ENCODE measurements at regions not wholly inside any gene's neighbourhood (a gene's known extent, or its start where the extent isn't known, plus 50 kb on each side); places are given as distances from the start of the nearest gene placed in this dataset.
A peak's percentile ranks its signal among the peaks of the same experiment; 100 is the strongest.

GRCh38 chr12:53803194-53803593 lies 51.4 kb upstream of the CISTR start:
- TF ChIP-seq CTCF (conservative IDR thresholded peaks at IDR 0.05) = no peak
- H3K27ac ChIP-seq = peak overlapping the region; percentile 82

GRCh38 chr12:53803703-53804102 lies 51.9 kb upstream of the CISTR start:
- no peak for TF ChIP-seq CTCF (conservative IDR thresholded peaks at IDR 0.05)
- peak overlapping the region; percentile 82 for H3K27ac ChIP-seq

- peak; percentile 47 for TF ChIP-seq CTCF (conservative IDR thresholded peaks at IDR 0.05)
- peak overlapping the region; percentile 82 for H3K27ac ChIP-seq
These were observed 52.6 kb upstream of the CISTR start for GRCh38 chr12:53804429-53804828.

GRCh38 chr12:53805067-53805466 lies 53.3 kb upstream of the CISTR start:
- peak overlapping the region; percentile 82 for H3K27ac ChIP-seq
- TF ChIP-seq CTCF (conservative IDR thresholded peaks at IDR 0.05) = no peak

- no peak for TF ChIP-seq CTCF (conservative IDR thresholded peaks at IDR 0.05)
- peak overlapping the region; percentile 82; the same call in 1 of the 2 replicates for H3K27ac ChIP-seq
These were observed 54.0 kb upstream of the CISTR start for GRCh38 chr12:53805791-53806190.

GRCh38 chr12:53806721-53807120 lies 54.9 kb upstream of the CISTR start:
- TF ChIP-seq CTCF (conservative IDR thresholded peaks at IDR 0.05) = no peak
- no peak overlapping the region for H3K27ac ChIP-seq

- no peak for TF ChIP-seq CTCF (conservative IDR thresholded peaks at IDR 0.05)
- no peak overlapping the region for H3K27ac ChIP-seq
These were observed 55.6 kb upstream of the CISTR start for GRCh38 chr12:53807322-53807860.
